ENCODE measurements at regions not wholly inside any gene's neighbourhood (a gene's known extent, or its start where the extent isn't known, plus 50 kb on each side); places are given as distances from the start of the nearest gene placed in this dataset.

DNA sequence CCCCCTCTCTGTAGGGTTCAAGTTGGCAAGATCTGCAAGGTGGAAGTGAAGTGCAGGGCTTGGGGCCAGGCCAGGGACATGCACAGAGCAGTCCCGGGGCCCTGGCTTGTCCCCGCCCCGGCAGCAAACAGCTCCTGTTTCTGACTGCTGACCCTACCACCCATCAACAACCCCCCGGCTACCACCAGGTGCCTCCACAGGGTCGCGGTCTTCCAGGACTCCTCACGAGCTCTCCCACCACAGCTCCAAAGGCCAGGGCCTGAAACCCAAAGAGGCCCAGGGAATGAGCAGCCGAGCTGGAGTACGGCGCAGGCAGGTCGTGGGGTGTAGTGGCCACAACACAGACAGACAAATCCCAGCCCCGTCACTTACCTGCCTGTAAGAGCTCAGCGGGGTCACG, 121.3 kb upstream of the SMAD3 start:
- in situ Hi-C loops (cut with HindIII; ENCODE audit: low pct_ligation_motif_present, low sequenced_read_pairs), result no loop called here

DNA sequence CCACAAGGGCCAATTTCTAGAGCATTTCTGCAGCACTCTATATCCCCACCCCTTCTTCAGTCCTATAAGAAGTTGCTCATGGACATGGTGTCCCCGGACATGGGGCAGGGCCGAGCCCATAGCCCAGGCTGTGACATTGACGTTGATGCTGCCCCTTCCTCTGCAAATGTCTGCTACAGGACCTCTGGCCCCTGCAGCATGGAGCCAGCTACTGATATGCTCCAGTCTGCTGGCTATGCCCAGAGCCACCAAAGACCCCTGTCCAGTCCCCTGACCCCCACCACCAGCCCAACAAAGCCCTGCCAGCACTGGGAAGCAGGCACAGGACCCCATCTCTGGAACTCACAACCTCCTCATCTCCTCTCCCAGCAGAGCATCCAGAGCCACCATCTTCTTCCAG, 120.1 kb upstream of the SMAD3 start:
- Histone ChIP-seq H3K27me3 (replicated peaks) (no peaks in the 10 kb centered on the region), H3K4me3 (ENCODE audit: low read depth, low read length) (no peak overlapping the region), H3K36me3 (replicated peaks) (no peaks in the 10 kb centered on the region), H3K27ac (no peak overlapping the region)
- no peak for DNase-seq
- TF ChIP-seq, protein P1, sequence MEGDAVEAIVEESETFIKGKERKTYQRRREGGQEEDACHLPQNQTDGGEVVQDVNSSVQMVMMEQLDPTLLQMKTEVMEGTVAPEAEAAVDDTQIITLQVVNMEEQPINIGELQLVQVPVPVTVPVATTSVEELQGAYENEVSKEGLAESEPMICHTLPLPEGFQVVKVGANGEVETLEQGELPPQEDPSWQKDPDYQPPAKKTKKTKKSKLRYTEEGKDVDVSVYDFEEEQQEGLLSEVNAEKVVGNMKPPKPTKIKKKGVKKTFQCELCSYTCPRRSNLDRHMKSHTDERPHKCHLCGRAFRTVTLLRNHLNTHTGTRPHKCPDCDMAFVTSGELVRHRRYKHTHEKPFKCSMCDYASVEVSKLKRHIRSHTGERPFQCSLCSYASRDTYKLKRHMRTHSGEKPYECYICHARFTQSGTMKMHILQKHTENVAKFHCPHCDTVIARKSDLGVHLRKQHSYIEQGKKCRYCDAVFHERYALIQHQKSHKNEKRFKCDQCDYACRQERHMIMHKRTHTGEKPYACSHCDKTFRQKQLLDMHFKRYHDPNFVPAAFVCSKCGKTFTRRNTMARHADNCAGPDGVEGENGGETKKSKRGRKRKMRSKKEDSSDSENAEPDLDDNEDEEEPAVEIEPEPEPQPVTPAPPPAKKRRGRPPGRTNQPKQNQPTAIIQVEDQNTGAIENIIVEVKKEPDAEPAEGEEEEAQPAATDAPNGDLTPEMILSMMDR (IDR thresholded peaks at IDR 0.05; ENCODE audit: low read depth, low read length, missing control alignments), result no peak
- in situ Hi-C loops (cut with HindIII; ENCODE audit: low pct_ligation_motif_present, low sequenced_read_pairs), result no loop called here

More for the DNA sequence above, 121.3 kb upstream of the SMAD3 start:
- Histone ChIP-seq H3K4me3 (ENCODE audit: low read depth, low read length) (no peak overlapping the region), H3K27me3 (replicated peaks) (no peaks in the 10 kb centered on the region), H3K27ac (no peak overlapping the region), H3K36me3 (replicated peaks) (no peaks in the 10 kb centered on the region)
- no peak for DNase-seq
- TF ChIP-seq, protein P1 (IDR thresholded peaks at IDR 0.05; ENCODE audit: low read depth, low read length, missing control alignments), result no peak

DNA sequence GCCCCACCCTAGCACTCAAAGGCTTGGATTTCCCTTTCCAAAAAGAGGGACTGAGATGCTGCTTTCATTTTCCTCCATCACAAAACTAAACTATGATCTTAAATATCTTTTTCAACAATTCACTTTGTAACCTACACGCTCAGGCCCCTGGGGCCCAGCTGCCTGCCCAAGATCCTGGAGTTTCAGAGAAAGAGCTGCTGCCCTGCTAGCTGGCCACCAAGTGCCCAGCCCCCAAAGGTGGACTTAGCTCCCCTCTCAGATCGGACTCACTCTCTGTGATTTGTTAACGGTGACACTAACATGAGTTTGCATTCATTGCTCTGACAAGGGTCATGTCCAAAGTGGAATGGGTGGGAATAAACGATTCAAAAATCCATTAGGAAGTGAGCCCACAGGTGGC, 119.6 kb upstream of the SMAD3 start:
- TF ChIP-seq, protein P1 (IDR thresholded peaks at IDR 0.05; ENCODE audit: low read depth, low read length, missing control alignments), result no peak
- no peak for DNase-seq
- Histone ChIP-seq H3K4me3 (ENCODE audit: low read depth, low read length) (no peak overlapping the region), H3K36me3 (replicated peaks) (no peaks in the 10 kb centered on the region), H3K27ac (no peak overlapping the region), H3K27me3 (replicated peaks) (no peaks in the 10 kb centered on the region)
- in situ Hi-C loops (cut with HindIII; ENCODE audit: low pct_ligation_motif_present, low sequenced_read_pairs), result no loop called here

DNA sequence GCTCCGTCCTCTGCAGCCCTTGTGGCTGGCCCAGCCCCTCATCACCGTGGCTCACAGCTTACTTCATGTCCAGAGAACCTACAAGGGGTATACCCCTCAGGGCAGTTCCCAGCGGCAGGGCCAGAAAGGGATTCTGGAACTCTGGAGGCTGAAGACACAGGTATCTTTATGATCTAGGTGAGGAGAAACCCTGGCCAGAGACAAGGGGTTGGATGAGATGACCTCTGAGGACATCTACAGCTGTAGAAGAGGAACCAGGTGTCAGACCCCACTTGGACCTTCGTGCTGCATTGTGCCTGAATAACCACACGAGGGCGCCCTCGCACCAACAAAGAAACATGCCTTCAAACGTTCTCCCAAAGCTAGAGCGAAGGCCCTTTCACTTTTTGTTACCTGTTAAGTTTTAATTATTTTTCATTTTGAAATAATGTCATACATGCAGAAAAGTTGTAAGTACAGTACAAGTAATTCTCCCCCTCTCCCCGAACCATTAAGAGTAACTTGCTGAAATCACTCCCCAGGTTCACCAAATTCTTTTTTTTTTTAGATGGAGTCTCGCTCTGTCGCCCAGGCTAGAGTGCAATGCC, 118.7 kb upstream of the SMAD3 start:
- TF ChIP-seq, protein P1 (IDR thresholded peaks at IDR 0.05; ENCODE audit: low read depth, low read length, missing control alignments), result peak; percentile 87
- in situ Hi-C loops (cut with HindIII; ENCODE audit: low pct_ligation_motif_present, low sequenced_read_pairs), result no loop called here

DNA sequence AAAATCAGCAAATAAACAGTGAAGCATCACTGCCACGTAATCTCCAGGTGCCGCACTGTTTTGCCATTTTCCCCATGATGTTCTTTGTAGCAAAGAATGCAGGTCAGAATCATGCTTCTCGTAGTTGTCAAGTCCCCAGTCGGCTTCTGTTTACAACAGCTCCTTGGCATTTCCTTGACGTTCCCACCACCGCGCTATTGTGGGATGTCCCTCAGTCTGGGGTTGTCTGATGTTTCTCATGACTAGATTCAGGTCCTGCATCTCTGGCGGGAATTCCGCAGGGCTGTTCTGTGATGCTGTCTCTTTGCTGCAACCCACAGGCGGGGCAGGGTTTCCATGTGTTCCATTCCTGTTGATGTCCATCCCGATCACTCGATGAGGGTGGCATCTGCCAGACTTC, 117.9 kb upstream of the SMAD3 start:
- TF ChIP-seq, protein P1 (IDR thresholded peaks at IDR 0.05; ENCODE audit: low read depth, low read length, missing control alignments), result no peak
- peak; percentile 91 for DNase-seq

More for the DNA sequence above, 118.7 kb upstream of the SMAD3 start:
- peak overlapping the region; percentile 67 for H3K27ac ChIP-seq
- peak; percentile 62 for DNase-seq
- H3K4me3 ChIP-seq (ENCODE audit: low read depth, low read length), result no peak overlapping the region
- H3K27me3 ChIP-seq (replicated peaks), result no peaks in the 10 kb centered on the region
- H3K36me3 ChIP-seq (replicated peaks), result no peaks in the 10 kb centered on the region

DNA sequence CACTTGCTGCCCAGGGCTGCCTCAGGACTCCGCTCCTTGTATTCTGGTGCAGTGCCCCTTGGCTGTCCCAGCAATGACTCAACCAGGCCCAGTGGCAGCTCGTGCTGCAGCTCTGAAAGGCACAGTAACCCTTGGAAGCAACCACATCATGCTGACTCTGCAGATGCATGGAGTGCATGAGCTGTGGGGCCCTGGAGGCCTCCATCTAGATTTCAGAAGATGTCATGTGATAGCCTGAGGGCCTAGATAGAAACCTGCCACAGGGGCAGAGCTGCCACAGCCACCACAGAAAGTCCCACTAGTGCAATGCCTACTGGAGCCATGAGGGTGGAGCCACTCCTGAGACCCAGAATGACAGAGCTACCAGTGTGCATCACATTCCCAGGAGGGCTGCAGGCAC, 117.1 kb upstream of the SMAD3 start:
- in situ Hi-C loops (cut with HindIII; ENCODE audit: low pct_ligation_motif_present, low sequenced_read_pairs), result no loop called here
- H3K27ac ChIP-seq, result peak overlapping the region; percentile 67
- no peak overlapping the region for H3K4me3 ChIP-seq (ENCODE audit: low read depth, low read length)
- no peaks in the 10 kb centered on the region for H3K27me3 ChIP-seq (replicated peaks)
- DNase-seq, result peak; percentile 51
- no peaks in the 10 kb centered on the region for H3K36me3 ChIP-seq (replicated peaks)
- TF ChIP-seq, protein P1 (IDR thresholded peaks at IDR 0.05; ENCODE audit: low read depth, low read length, missing control alignments), result no peak

More for the DNA sequence above, 117.9 kb upstream of the SMAD3 start:
- H3K27me3 ChIP-seq (replicated peaks), result no peaks in the 10 kb centered on the region
- H3K27ac ChIP-seq, result peak overlapping the region; percentile 67
- in situ Hi-C loops (cut with HindIII; ENCODE audit: low pct_ligation_motif_present, low sequenced_read_pairs), result no loop called here
- H3K36me3 ChIP-seq (replicated peaks), result no peaks in the 10 kb centered on the region
- H3K4me3 ChIP-seq (ENCODE audit: low read depth, low read length), result no peak overlapping the region
